ENCODE measurements at regions not wholly inside any gene's neighbourhood (a gene's known extent, or its start where the extent isn't known, plus 50 kb on each side); places are given as distances from the start of the nearest gene placed in this dataset.

GRCh38 chr2:188065386-188065785, 226.3 kb upstream of the GULP1 start:
- DNase-seq (ENCODE audit: low spot score), result no peak

GRCh38 chr2:188068093-188068492, 223.6 kb upstream of the GULP1 start:
- DNase-seq (ENCODE audit: low spot score), result no peak

DNA sequence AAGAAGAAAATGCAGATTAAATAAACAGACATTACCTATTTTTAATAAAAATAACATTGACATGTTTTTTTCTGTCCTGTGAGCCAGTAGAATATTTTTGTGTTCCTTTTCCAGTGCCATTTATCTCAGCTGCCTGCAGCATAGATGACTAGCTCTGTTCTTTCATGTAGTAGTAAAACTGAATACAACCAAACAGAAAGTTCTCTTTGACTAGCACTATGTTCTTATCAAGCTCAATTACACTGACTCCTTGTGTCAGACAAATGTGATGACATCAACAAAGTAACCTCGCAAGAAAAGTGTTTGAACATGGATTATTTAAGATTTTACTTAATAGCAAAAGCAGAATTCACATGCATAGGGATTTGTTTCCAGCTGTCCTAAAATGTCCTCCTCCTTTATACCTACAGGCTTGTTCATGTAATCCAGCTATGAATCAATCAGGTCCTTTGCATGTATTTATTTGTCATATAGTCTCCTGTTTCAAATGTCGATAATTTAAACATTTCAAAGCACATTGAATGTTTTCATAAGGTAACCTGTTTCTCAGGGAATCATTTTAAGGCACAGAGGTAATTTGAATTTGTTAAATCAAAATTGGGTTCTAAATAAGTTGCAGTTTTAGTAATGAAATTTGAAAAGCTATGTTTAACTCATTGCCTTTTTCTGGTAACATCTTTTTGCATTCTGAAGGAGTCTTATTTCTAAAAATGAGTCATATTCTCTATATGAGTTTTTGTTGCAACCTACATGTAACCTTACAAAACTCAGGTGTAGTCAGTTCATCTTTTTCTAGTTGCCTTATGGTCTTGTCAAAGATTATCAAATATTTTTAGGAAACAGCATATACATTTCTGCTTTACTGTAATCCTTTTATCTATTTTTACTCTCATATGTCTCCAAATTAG, 215.3 kb upstream of the GULP1 start:
- DNase-seq (ENCODE audit: low spot score), result no peak

- no peak for DNase-seq (ENCODE audit: low spot score)
Observed at GRCh38 chr2:188077757-188078156, 213.9 kb upstream of the GULP1 start.

GRCh38 chr2:188078534-188078933, 213.1 kb upstream of the GULP1 start:
- DNase-seq (ENCODE audit: low spot score), result no peak

- DNase-seq (ENCODE audit: low spot score), result no peak
Observed at GRCh38 chr2:188079196-188079595, 212.5 kb upstream of the GULP1 start.

DNA sequence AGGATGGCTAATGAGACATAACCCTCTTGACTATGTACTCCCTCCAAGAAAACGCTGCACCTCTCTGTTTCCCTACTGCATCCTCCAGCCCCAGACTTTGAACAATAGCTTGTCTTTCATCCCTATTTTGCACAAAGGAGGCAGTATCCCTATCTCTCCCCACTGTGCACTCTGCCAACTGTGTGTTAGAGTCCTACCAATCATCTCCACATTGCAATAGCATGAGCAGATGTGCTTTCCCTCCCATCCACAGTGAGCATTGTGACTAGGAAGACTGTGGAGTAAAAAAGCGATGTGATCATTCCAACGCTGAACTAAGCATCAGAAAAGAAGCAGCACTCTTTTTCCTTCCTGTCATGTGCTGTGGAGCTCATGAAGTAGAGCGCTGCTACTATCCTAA, 206.3 kb upstream of the GULP1 start:
- no peak for DNase-seq (ENCODE audit: low spot score)

GRCh38 chr2:188089901-188090300, 201.8 kb upstream of the GULP1 start:
- DNase-seq (ENCODE audit: low spot score), result no peak

DNA sequence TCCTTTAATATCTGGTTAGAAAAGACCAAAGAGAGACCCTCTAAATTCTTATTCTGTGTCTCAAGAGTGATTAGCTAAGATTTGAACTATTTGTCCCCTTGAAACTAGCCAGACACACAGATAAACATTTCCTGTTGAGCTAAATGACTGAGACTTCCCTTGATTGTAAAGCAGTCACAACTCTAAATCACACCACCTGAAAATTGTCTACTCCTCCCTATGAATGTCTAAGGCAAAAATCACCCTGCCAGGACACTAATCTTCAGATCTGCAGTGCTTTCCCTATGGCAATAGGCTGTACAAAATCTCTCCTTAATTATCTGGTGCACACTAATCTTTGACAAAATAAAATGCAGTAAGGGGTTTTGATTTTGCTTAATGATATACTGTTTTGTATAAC, 200.5 kb upstream of the GULP1 start:
- no peak for DNase-seq (ENCODE audit: low spot score)

DNA sequence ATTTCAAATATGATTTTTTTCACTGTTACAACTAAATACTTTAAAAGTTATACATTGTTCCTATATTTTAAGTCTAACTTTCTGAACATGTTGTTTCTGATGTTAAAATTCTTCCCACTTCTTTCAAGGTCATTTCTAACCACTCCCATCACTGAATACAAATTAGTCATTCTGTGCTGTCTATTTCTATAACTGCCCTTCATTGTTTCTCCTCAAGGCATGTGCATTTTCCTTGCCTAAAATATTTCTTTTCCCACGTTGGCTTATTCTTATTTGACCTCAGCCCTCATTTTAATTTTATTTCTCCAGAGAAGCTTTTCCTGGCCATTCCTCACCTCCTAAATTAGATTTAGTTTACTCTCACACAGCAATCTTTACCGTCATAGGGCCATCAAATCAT, 198.9 kb upstream of the GULP1 start:
- no peak for DNase-seq (ENCODE audit: low spot score)

- DNase-seq (ENCODE audit: low spot score), result no peak
Observed at GRCh38 chr2:188096910-188097309, 194.8 kb upstream of the GULP1 start.

DNA sequence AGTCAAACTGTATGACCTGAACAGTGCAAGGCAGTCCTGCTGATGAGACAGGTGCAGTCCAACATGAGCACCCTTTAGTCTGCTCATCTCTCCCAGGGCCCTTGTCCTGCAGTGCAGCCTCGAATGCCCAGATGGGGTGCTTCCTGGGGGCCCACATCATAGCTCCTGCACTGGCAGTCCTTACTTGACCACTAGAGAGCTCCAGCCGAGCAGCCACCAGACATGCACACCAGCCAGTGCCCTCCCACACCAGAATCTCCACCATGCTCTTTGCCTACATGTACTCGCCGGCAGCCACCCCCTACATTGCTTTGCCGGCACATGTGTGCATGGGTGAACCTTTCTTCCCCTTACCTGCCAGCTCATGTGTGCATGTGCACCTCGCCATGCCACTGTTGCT, 188.8 kb upstream of the GULP1 start:
- DNase-seq (ENCODE audit: low spot score), result no peak

GRCh38 chr2:188114014-188114413, 177.7 kb upstream of the GULP1 start:
- DNase-seq (ENCODE audit: low spot score), result no peak

DNA sequence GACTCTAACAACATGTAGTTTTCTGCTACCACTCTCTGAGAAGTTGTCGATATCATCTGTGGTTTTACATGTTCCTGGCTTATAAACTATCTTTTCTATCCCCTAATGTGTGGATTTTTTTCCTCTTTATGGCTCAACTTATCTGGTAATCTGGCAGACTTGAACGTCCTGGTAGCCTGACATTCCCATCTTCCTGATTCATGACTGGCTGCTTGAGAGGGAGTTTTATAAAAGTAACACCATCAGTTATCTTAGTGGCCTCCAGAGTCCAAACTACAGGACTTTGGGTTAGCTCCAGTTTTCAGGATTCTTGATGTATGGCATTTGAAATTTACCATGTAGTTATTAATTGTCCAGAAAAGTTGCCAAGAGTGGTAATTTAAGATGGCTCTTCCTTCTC, 174.0 kb upstream of the GULP1 start:
- no peak for DNase-seq (ENCODE audit: low spot score)

DNA sequence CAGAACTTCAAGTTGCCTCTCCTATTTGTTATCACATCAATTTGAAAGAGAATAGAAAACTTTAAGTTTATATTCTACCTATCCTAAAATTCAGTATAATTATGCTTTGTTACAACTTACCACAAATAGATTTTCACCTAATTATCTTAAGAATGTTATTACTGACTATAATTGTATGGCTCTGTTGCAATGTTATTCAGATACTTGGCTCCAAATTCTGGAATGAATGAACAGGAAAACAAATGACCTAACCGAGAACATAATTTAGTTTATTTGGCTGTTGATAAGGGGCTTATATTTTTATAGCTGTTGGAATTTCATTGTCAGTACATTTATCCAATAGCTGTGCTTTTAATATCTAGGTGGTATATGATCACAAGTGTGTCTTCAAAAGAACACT, 173.2 kb upstream of the GULP1 start:
- DNase-seq (ENCODE audit: low spot score), result no peak

- no peak for DNase-seq (ENCODE audit: low spot score)
Observed at GRCh38 chr2:188119112-188119838, 172.4 kb upstream of the GULP1 start.

DNA sequence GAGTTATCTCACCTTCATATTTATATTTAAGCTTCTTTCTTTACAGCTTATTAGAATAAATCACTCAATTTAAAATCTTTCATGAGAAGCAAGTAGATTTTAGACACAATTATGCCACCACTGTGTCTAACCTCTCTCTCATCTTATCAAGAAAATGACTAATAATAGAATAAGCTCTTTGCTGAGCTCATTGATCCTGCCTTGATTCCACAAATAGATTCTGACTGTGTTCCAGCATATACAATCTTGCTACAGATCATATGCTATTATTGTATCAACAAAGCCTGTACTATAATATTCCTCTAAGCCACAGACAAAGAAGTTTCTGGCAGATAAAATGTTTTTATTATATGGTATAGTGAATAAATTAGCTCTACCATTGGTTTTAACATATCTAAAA, 168.7 kb upstream of the GULP1 start:
- no peak for DNase-seq (ENCODE audit: low spot score)

- no peak for DNase-seq (ENCODE audit: low spot score)
Observed at GRCh38 chr2:188129677-188130076, 162.0 kb upstream of the GULP1 start.

DNA sequence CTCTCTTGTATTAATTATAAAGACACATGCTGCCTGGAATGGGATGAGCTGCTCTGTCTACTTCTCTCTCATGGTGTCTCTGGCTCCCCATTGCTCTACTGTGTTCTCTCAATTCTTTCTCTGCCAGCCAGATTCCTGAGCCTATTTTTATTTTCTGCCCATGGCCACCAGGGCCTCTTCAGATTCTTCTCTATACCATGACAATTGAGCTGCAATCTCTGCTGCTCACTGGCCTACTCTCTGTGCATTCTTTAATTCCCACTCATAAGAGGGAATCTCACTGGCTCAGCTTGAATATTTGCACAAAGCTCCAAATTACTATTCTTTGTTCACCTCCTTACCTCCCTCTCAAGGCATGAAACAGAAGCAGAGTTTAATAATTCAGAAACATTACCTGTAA, 161.4 kb upstream of the GULP1 start:
- no peak for DNase-seq (ENCODE audit: low spot score)

DNA sequence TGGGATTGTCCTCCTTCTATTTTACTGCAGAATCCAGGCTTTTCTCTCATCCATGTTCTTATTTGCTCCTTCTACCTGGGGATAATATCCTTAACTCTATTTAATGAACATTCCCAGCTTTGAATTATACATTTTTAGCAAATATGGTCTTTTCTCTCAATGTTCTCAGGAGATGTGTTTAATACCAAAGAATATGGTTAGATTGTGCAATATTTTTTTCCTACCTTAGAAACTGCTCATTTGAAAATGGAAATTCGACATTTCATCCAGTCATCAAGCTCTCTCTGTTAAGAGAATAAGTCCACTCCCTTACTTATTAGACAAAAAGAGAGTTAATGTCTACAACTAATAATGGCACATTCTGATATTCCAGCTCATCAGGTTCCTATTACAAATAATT, 160.4 kb upstream of the GULP1 start:
- DNase-seq (ENCODE audit: low spot score), result no peak

GRCh38 chr2:188132385-188132784, 159.3 kb upstream of the GULP1 start:
- DNase-seq (ENCODE audit: low spot score), result peak; percentile 12

- DNase-seq (ENCODE audit: low spot score), result no peak
Observed at GRCh38 chr2:188134241-188134640, 157.4 kb upstream of the GULP1 start.

- no peak for DNase-seq (ENCODE audit: low spot score)
Observed at GRCh38 chr2:188138313-188138712, 153.4 kb upstream of the GULP1 start.

- DNase-seq (ENCODE audit: low spot score), result no peak
Observed at GRCh38 chr2:188142088-188142487, 149.6 kb upstream of the GULP1 start.
